OCI-LY3 (cell line): ENCODE measurements at regions not wholly inside any gene's neighbourhood (a gene's known extent, or its start where the extent isn't known, plus 50 kb on each side); places are given as distances from the start of the nearest gene placed in this dataset.

Source experiments
- H2AFZ ChIP-seq: fragments of 200-600, 300-600 bp; shearing (Covaris generic); 2 replicates; pipeline ENCODE4 v1.6.0; 2014; ENCODE audit warnings: antibody characterized with exemption, low read depth, low read length
- H3K27ac ChIP-seq: fragments of 200-600, 300-600 bp; sonication (generic); 2 replicates; pipeline ENCODE4 v1.5.1; 2014; ENCODE audit warnings: mild to moderate bottlenecking, low read length, moderate library complexity, mixed read lengths
- H3K27me3 ChIP-seq: fragments of 200-600, 300-600 bp; sonication (generic); 2 replicates; pipeline ENCODE4 v1.6.1; 2014; ENCODE audit warnings: low read depth, low read length, mixed read lengths
- H3K36me3 ChIP-seq: fragments of 200-600, 300-600 bp; sonication (generic); replicated peaks from 2 replicates; pipeline ENCODE3; 2014; ENCODE audit warnings: low read depth, low read length, mixed read lengths
- H3K4me1 ChIP-seq: fragments of 300-600, 200-600 bp; sonication (generic); 2 replicates; pipeline ENCODE4 v1.6.1; 2014; ENCODE audit warnings: low read length, mixed read lengths
- H3K4me2 ChIP-seq: fragments of 200-600, 300-600 bp; sonication (generic); 2 replicates; pipeline ENCODE4 v1.6.1; 2014; ENCODE audit warnings: low read length, mixed read lengths
- H3K4me3 ChIP-seq: fragments of 300-600, 200-600 bp; sonication (generic); 2 replicates; pipeline ENCODE4 v1.5.1; 2014; ENCODE audit warnings: antibody characterized with exemption, mild to moderate bottlenecking, low read length, moderate library complexity
- H3K79me2 ChIP-seq: fragments of 300-600, 200-600 bp; shearing (Covaris generic); 2 replicates; pipeline ENCODE4 v1.6.1; 2014; ENCODE audit warnings: mild to moderate bottlenecking, low read length, mixed read lengths
- H3K9ac ChIP-seq: fragments of 300-600, 200-600 bp; shearing (Covaris generic); 2 replicates; pipeline ENCODE4 v1.6.0; 2014; ENCODE audit warnings: mild to moderate bottlenecking, low read length, moderate library complexity
- H3K9me3 ChIP-seq: fragments of 200-600, 300-600 bp; shearing (Covaris generic); 2 replicates; pipeline ENCODE4 v1.6.1; 2014; ENCODE audit warnings: low read length, mixed read lengths; ENCODE audit not compliant: insufficient read depth
- H4K20me1 ChIP-seq: fragments of 200-600, 300-600 bp; sonication (generic); 2 replicates; pipeline ENCODE4 v1.6.1; 2016; ENCODE audit warnings: low read length, mixed read lengths; ENCODE audit not compliant: insufficient read depth
- CTCF ChIP-seq: fragments of 200-600, 300-600 bp; sonication (generic); IDR thresholded peaks from 2 replicates; pipeline ENCODE4 v1.5.1; 2014; ENCODE audit warnings: antibody characterized with exemption, low read length, low read depth
- EZH2phosphoT487 ChIP-seq: fragments of 200-600 bp; shearing (Covaris generic); IDR thresholded peaks from 2 replicates; pipeline ENCODE4 v1.6.1; 2018; ENCODE audit warnings: antibody characterized with exemption, mixed run types, low read depth

- Histone ChIP-seq H3K4me2 (no peak overlapping the region), H3K27me3 (no peaks in the 10 kb centered on the region), H3K4me1 (no peaks in the 10 kb centered on the region), H3K4me3 (no peak overlapping the region), H3K9ac (no peak overlapping the region), H2AFZ (no peak overlapping the region), H3K36me3 (no peaks in the 10 kb centered on the region), H3K27ac (no peak overlapping the region), H3K79me2 (no peaks in the 10 kb centered on the region), H3K9me3 (no peaks in the 10 kb centered on the region), H4K20me1 (no peaks in the 10 kb centered on the region)
- TF ChIP-seq EZH2phosphoT487 = no peak
- no peak for TF ChIP-seq CTCF
These were observed 53.1 kb upstream of the TMEM170B start for GRCh38 chr6:11484441-11484840.

GRCh38 chr6:11482616-11483015 lies 54.9 kb upstream of the TMEM170B start:
- no peaks in the 10 kb centered on the region for H3K4me1 ChIP-seq
- no peaks in the 10 kb centered on the region for H4K20me1 ChIP-seq
- TF ChIP-seq EZH2phosphoT487 (no peak), CTCF (no peak)
- H3K9ac ChIP-seq = no peak overlapping the region
- H3K27me3 ChIP-seq = no peaks in the 10 kb centered on the region
- no peak overlapping the region for H3K4me2 ChIP-seq
- no peak overlapping the region for H3K27ac ChIP-seq
- H2AFZ ChIP-seq = no peak overlapping the region
- H3K4me3 ChIP-seq = no peak overlapping the region
- no peaks in the 10 kb centered on the region for H3K9me3 ChIP-seq
- H3K79me2 ChIP-seq = no peaks in the 10 kb centered on the region
- H3K36me3 ChIP-seq = no peaks in the 10 kb centered on the region

- no peaks in the 10 kb centered on the region for H3K36me3 ChIP-seq
These were observed 57.0 kb upstream of the TMEM170B start for GRCh38 chr6:11480541-11480940.

GRCh38 chr6:11479296-11479695 lies 58.3 kb upstream of the TMEM170B start:
- TF ChIP-seq CTCF (no peak), EZH2phosphoT487 (no peak)
- H3K27ac ChIP-seq = no peak overlapping the region

More at GRCh38 chr6:11480541-11480940, 57.0 kb upstream of the TMEM170B start:
- no peak overlapping the region for H3K27ac ChIP-seq
- no peaks in the 10 kb centered on the region for H4K20me1 ChIP-seq
- H3K4me2 ChIP-seq = no peak overlapping the region
- H3K9ac ChIP-seq = no peak overlapping the region
- H3K9me3 ChIP-seq = no peaks in the 10 kb centered on the region
- TF ChIP-seq CTCF (no peak), EZH2phosphoT487 (no peak)
- no peaks in the 10 kb centered on the region for H3K4me1 ChIP-seq
- no peaks in the 10 kb centered on the region for H3K79me2 ChIP-seq
- no peaks in the 10 kb centered on the region for H3K27me3 ChIP-seq
- no peak overlapping the region for H3K4me3 ChIP-seq
- H2AFZ ChIP-seq = no peak overlapping the region

More at GRCh38 chr6:11479296-11479695, 58.3 kb upstream of the TMEM170B start:
- Histone ChIP-seq H3K9me3 (no peaks in the 10 kb centered on the region), H3K36me3 (no peaks in the 10 kb centered on the region), H3K9ac (no peak overlapping the region), H3K4me1 (no peaks in the 10 kb centered on the region), H3K27me3 (no peaks in the 10 kb centered on the region), H3K4me2 (no peak overlapping the region), H3K79me2 (no peaks in the 10 kb centered on the region), H4K20me1 (no peaks in the 10 kb centered on the region), H2AFZ (no peak overlapping the region), H3K4me3 (no peak overlapping the region)
